ENCODE measurements at regions not wholly inside any gene's neighbourhood (a gene's known extent, or its start where the extent isn't known, plus 50 kb on each side); places are given as distances from the start of the nearest gene placed in this dataset.
"Not testable (repeated sequence)": the region's sequence is repeated elsewhere in the genome, so short reads cannot be mapped to it uniquely, and the experiment has no call there.

GRCh38 chr3:102353148-102353547, 81.7 kb upstream of the ZPLD1 start:
- Histone ChIP-seq H3K79me2 (ENCODE audit: insufficient read depth, low read length) (no peaks in the 10 kb centered on the region), H3K27me3 (ENCODE audit: insufficient read depth, low read length) (no peaks in the 10 kb centered on the region), H3K4me3 (ENCODE audit: insufficient read depth, low read length) (no peak overlapping the region), H2AFZ (ENCODE audit: low read length) (no peak overlapping the region), H3K9me3 (ENCODE audit: low read depth, low read length) (no peaks in the 10 kb centered on the region), H3K27ac (ENCODE audit: low read depth, low read length) (no peak overlapping the region), H3K4me1 (ENCODE audit: insufficient read depth, low read length) (no peaks in the 10 kb centered on the region), H4K20me1 (ENCODE audit: insufficient read depth, low read length) (no peaks in the 10 kb centered on the region), H3K4me2 (ENCODE audit: insufficient read depth, low read length) (no peak overlapping the region), H3K36me3 (ENCODE audit: insufficient read depth, low read length) (no peaks in the 10 kb centered on the region)
- DNase-seq (ENCODE audit: insufficient read length, low spot score, missing footprints), result no peak
- no peak for TF ChIP-seq CTCF (IDR thresholded peaks at IDR 0.05; ENCODE audit: extremely low read depth, low read depth, low read length)

GRCh38 chr3:102353805-102354204, 81.0 kb upstream of the ZPLD1 start:
- H3K9me3 ChIP-seq (ENCODE audit: low read depth, low read length), result no peaks in the 10 kb centered on the region
- TF ChIP-seq CTCF (IDR thresholded peaks at IDR 0.05; ENCODE audit: extremely low read depth, low read depth, low read length), result no peak
- H3K4me1 ChIP-seq (ENCODE audit: insufficient read depth, low read length), result no peaks in the 10 kb centered on the region
- no peak overlapping the region for H3K27ac ChIP-seq (ENCODE audit: low read depth, low read length)
- no peaks in the 10 kb centered on the region for H3K79me2 ChIP-seq (ENCODE audit: insufficient read depth, low read length)
- H3K4me3 ChIP-seq (ENCODE audit: insufficient read depth, low read length), result no peak overlapping the region
- DNase-seq (ENCODE audit: insufficient read length, low spot score, missing footprints), result no peak
- no peaks in the 10 kb centered on the region for H3K27me3 ChIP-seq (ENCODE audit: insufficient read depth, low read length)
- H3K4me2 ChIP-seq (ENCODE audit: insufficient read depth, low read length), result no peak overlapping the region
- H3K36me3 ChIP-seq (ENCODE audit: insufficient read depth, low read length), result no peaks in the 10 kb centered on the region
- no peak overlapping the region for H2AFZ ChIP-seq (ENCODE audit: low read length)
- no peaks in the 10 kb centered on the region for H4K20me1 ChIP-seq (ENCODE audit: insufficient read depth, low read length)

- no peak for DNase-seq (ENCODE audit: insufficient read length, low spot score, missing footprints)
- H3K4me1 ChIP-seq (ENCODE audit: insufficient read depth, low read length), result no peaks in the 10 kb centered on the region
- no peak for TF ChIP-seq CTCF (IDR thresholded peaks at IDR 0.05; ENCODE audit: extremely low read depth, low read depth, low read length)
Measured at GRCh38 chr3:102354818-102355515, 79.8 kb upstream of the ZPLD1 start.

GRCh38 chr3:102356506-102356905, 78.3 kb upstream of the ZPLD1 start:
- no peak for TF ChIP-seq CTCF (IDR thresholded peaks at IDR 0.05; ENCODE audit: extremely low read depth, low read depth, low read length)
- H4K20me1 ChIP-seq (ENCODE audit: insufficient read depth, low read length), result no peaks in the 10 kb centered on the region
- no peaks in the 10 kb centered on the region for H3K79me2 ChIP-seq (ENCODE audit: insufficient read depth, low read length)
- no peak overlapping the region for H3K4me2 ChIP-seq (ENCODE audit: insufficient read depth, low read length)
- no peaks in the 10 kb centered on the region for H3K36me3 ChIP-seq (ENCODE audit: insufficient read depth, low read length)
- H3K4me3 ChIP-seq (ENCODE audit: insufficient read depth, low read length), result no peak overlapping the region
- H3K4me1 ChIP-seq (ENCODE audit: insufficient read depth, low read length), result no peaks in the 10 kb centered on the region
- H3K9me3 ChIP-seq (ENCODE audit: low read depth, low read length), result no peaks in the 10 kb centered on the region
- no peaks in the 10 kb centered on the region for H3K27me3 ChIP-seq (ENCODE audit: insufficient read depth, low read length)
- H3K27ac ChIP-seq (ENCODE audit: low read depth, low read length), result no peak overlapping the region
- DNase-seq (ENCODE audit: insufficient read length, low spot score, missing footprints), result no peak
- H2AFZ ChIP-seq (ENCODE audit: low read length), result no peak overlapping the region

More at GRCh38 chr3:102354818-102355515, 79.8 kb upstream of the ZPLD1 start:
- H3K4me2 ChIP-seq (ENCODE audit: insufficient read depth, low read length), result no peak overlapping the region
- no peaks in the 10 kb centered on the region for H3K27me3 ChIP-seq (ENCODE audit: insufficient read depth, low read length)
- H4K20me1 ChIP-seq (ENCODE audit: insufficient read depth, low read length), result no peaks in the 10 kb centered on the region
- no peaks in the 10 kb centered on the region for H3K9me3 ChIP-seq (ENCODE audit: low read depth, low read length)
- no peaks in the 10 kb centered on the region for H3K36me3 ChIP-seq (ENCODE audit: insufficient read depth, low read length)
- no peak overlapping the region for H3K4me3 ChIP-seq (ENCODE audit: insufficient read depth, low read length)
- H2AFZ ChIP-seq (ENCODE audit: low read length), result no peak overlapping the region
- H3K79me2 ChIP-seq (ENCODE audit: insufficient read depth, low read length), result no peaks in the 10 kb centered on the region
- H3K27ac ChIP-seq (ENCODE audit: low read depth, low read length), result no peak overlapping the region

GRCh38 chr3:102357313-102357712, 77.5 kb upstream of the ZPLD1 start:
- H3K27ac ChIP-seq (ENCODE audit: low read depth, low read length); H3K4me1 ChIP-seq (ENCODE audit: insufficient read depth, low read length); H2AFZ ChIP-seq (ENCODE audit: low read length); H3K4me3 ChIP-seq (ENCODE audit: insufficient read depth, low read length); H3K4me2 ChIP-seq (ENCODE audit: insufficient read depth, low read length); DNase-seq (ENCODE audit: insufficient read length, low spot score, missing footprints); H3K79me2 ChIP-seq (ENCODE audit: insufficient read depth, low read length); H3K36me3 ChIP-seq (ENCODE audit: insufficient read depth, low read length); H4K20me1 ChIP-seq (ENCODE audit: insufficient read depth, low read length); H3K27me3 ChIP-seq (ENCODE audit: insufficient read depth, low read length); H3K9me3 ChIP-seq (ENCODE audit: low read depth, low read length): not testable (repeated sequence)
